ENCODE measurements at regions not wholly inside any gene's neighbourhood (a gene's known extent, or its start where the extent isn't known, plus 50 kb on each side); places are given as distances from the start of the nearest gene placed in this dataset.

- TF ChIP-seq CTCF (IDR thresholded peaks at IDR 0.05), result no peak
- no peak for TF ChIP-seq EP300 (IDR thresholded peaks at IDR 0.05)
Observed at GRCh38 chr13:86584301-86584700, 785.1 kb upstream of the SLITRK6 start.

Data from stomach (tissue), 4 donors.